ENCODE measurements at regions not wholly inside any gene's neighbourhood (a gene's known extent, or its start where the extent isn't known, plus 50 kb on each side); places are given as distances from the start of the nearest gene placed in this dataset.

- DNase-seq (ENCODE audit: low read depth), result no peak
Measured at GRCh38 chr4:45358573-45359506, 632.5 kb upstream of the GNPDA2 start.

- DNase-seq (ENCODE audit: low read depth), result no peak
Measured at GRCh38 chr4:45353161-45353560, 626.8 kb upstream of the GNPDA2 start.

DNA sequence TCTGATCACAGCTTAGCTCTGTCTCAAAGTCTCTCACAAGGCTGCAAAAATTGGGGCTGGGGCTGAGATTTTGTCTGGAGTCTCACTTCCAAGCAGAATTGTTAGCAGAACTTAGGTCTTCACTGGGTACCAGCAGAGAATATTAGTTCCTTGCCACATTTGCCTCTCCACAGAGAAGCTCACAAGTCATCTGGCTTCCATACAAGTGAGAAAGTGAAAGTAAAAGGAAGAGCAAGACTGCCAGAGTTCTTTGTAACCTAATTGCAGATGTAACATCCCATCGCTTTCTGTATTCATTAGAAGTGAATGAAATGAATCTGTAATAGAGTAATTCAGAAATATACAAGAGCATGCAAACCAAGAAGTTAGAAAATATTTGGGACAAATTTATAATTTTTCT lies 624.1 kb upstream of the GNPDA2 start:
- DNase-seq (ENCODE audit: low read depth), result no peak

DNA sequence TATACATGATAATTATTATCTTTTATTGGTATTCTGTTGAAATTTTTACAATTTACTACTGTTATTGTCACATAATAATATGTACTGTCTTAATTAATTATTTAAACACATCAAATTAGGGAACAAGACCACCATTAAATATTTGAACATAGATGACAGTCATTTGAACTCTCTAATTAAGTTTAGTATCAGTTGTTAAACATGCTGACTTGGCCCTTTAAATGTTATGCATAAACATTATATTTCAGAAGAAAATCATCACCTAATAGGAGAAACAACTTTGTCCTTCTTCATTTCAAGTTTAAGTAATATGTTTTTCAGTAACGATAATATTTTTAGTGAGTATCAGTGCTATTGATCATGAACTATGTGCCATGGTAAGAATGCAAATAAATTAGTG lies 623.5 kb upstream of the GNPDA2 start:
- DNase-seq (ENCODE audit: low read depth), result no peak

DNA sequence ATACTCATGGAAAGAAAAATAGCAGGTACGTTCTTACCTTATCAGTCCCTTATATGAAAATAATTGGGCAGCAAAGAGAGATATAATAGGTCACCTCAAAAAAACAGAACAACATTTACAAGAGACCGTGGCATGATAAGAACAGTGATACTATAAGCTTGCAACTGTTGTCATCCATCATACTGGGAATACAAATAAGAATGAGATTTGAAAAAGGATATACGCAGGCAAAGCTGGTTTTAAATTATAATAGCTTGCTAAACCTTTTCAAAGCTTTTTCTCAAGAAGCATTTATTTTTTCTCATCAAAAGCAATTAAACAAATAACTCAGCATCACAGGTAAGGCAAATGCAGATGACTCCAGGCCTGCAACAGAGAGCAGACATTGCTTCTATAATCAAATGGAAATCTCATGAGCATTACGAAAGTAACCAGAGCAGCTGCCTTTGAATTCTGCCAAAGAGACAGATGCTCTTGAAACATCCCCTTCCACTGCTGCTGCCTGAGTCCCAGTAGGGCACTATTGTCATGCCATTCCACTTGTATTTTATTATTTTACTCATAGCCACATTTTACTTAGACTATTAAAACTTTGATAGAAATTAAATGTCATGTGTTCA lies 620.6 kb upstream of the GNPDA2 start:
- DNase-seq (ENCODE audit: low read depth), result no peak

GRCh38 chr4:45345558-45345957 lies 619.2 kb upstream of the GNPDA2 start:
- DNase-seq (ENCODE audit: low read depth), result no peak

GRCh38 chr4:45331802-45332201 lies 605.4 kb upstream of the GNPDA2 start:
- no peak for DNase-seq (ENCODE audit: low read depth)

- no peak for DNase-seq (ENCODE audit: low read depth)
Measured at GRCh38 chr4:45327544-45327943, 601.2 kb upstream of the GNPDA2 start.

DNA sequence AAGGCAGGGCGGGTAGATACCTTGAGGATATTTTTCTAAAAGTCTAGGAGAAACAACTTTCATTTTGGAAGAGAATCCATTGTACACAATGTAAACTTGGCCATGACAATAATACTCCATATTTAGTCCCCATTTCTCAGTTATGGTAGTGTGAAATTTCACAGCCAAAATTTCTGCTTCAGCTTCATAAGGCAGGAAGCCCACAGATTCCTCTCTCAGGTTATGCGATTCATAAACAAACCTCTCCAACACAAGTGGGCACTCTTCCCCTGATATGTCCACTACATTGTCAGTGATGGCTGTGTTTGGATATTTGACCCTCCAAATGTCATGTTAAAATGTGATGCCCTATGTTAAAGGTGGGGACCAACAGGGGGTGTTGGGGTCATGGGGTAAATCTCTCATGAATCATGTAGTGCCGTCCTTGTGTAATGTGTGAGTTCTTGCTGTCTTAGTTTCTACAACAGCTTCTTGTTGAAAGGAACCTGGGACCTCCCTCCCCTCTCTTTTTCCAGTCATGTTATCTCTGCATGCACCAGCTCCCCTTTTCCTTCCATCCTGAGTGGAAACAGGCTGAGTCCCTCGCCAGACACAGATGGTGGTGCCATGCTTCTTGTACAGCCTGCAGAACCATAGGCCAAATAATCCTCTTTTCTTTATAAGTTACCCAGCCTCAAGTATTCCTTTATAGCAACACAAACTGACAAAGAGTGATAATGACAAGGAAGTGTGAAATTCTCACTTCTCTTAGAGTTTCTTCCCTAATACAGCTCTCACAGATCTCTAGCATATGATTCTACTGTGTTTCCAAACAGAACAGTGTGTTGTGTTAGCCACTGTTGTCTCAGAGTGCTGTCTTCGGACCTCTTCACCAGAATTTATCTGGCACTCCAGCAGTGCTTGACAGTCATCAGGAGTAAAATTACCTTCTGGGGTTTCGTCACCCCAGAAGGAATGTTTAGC lies 598.4 kb upstream of the GNPDA2 start:
- DNase-seq (ENCODE audit: low read depth), result no peak

DNA sequence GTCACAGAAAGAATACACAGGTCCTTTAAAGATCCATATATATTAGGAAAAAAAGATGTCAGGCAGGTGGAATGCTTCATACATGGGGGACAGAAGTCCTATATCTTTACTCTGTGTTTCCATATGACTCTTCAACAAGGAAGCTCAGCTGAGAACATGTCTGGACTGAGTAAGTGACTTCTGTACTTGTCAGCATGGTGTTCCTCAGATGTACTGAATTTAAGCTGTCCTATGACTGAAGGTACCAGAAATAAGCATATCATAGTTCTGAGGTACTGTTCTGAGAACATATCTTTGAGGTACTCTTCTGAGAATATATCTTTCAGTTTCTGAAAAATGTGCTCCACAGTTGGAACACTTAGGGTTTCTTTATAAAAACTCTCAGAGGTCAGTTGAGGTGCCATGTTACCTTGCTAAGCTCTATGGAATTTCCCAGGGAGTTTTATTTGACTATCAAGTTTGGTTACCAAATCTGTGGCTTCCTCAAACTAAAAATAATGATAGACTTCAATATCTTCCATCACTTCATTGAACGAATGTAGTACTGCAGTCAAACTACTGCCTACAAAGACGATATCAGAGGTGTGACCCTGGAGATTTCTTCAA lies 597.2 kb upstream of the GNPDA2 start:
- DNase-seq (ENCODE audit: low read depth), result no peak

- no peak for DNase-seq (ENCODE audit: low read depth)
Measured at GRCh38 chr4:45317739-45318138, 591.4 kb upstream of the GNPDA2 start.

- no peak for DNase-seq (ENCODE audit: low read depth)
Measured at GRCh38 chr4:45317276-45317675, 590.9 kb upstream of the GNPDA2 start.

DNA sequence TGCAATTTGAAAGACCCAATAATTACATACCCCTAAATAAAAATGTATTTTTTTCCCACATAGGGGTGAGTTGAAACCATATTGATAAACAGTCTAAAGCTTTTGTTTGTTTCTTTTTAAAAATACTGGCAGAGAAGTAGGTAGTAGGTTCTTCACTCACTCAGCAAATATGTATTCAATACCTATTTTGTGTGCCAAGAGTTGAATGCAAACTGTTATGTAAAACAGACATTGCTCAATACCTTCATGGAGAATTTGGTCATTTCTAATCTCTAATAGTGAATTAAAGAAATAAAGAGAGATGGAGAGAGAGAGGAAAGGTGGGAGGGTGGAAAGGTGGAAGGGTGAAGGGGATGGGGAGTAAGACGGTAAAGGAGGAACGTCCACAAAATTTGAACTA lies 589.9 kb upstream of the GNPDA2 start:
- DNase-seq (ENCODE audit: low read depth), result no peak

GRCh38 chr4:45302828-45303227 lies 576.5 kb upstream of the GNPDA2 start:
- DNase-seq (ENCODE audit: low read depth), result no peak

GRCh38 chr4:45294464-45294863 lies 568.1 kb upstream of the GNPDA2 start:
- DNase-seq (ENCODE audit: low read depth), result no peak

GRCh38 chr4:45293335-45293734 lies 567.0 kb upstream of the GNPDA2 start:
- DNase-seq (ENCODE audit: low read depth), result no peak

DNA sequence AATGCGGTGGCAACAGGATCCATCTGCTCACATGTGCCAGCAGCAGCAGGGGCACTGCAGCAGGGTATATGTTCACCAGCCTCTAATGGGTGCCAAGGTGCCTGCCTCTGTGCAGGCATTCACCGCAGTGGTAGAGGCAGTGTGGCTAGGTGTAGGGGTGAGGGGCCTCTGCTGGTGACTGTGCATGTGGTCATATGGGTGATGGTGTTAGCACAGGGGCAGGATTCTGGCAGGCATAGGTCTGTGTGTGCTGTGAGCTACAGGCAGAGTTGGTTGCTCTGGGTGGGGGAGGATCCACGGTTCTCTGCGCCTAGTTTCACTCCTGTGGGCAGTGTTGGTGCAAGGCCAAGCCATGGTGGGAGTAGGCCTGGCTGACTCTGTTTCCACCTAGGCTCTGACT lies 566.5 kb upstream of the GNPDA2 start:
- DNase-seq (ENCODE audit: low read depth), result no peak

GRCh38 chr4:45284400-45285085 lies 558.2 kb upstream of the GNPDA2 start:
- DNase-seq (ENCODE audit: low read depth), result no peak

GRCh38 chr4:45283352-45283751 lies 557.0 kb upstream of the GNPDA2 start:
- no peak for DNase-seq (ENCODE audit: low read depth)

- no peak for DNase-seq (ENCODE audit: low read depth)
Measured at GRCh38 chr4:45280121-45280520, 553.8 kb upstream of the GNPDA2 start.

DNA sequence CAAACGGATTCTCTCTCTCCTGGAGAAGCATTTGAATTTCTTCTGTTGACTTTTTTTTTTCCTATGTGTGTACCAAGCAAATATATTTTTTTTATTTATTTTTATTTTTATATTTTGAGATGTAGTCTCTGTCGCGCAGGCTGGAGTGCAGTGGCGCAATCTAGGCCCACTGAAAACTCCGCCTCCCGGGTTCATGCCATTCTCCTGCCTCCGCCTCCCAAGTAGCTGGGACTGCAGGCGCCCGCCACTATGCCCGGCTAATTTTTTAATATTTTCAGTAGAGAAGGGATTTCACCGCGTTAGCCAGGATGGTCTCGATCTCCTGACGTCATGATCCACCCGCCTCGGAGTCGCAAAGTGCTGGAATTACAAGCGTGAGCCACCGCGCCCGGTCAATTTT lies 549.5 kb upstream of the GNPDA2 start:
- DNase-seq (ENCODE audit: low read depth), result no peak
